ENCODE measurements at regions not wholly inside any gene's neighbourhood (a gene's known extent, or its start where the extent isn't known, plus 50 kb on each side); places are given as distances from the start of the nearest gene placed in this dataset.

GRCh38 chr16:77564791-77565390 is 130.1 kb upstream of the ADAMTS18 start:
- Histone ChIP-seq H3K4me3 (no peak overlapping the region), H3K27me3 (no peaks in the 10 kb centered on the region), H3K4me2 (peak overlapping the region in 3 of 11 experiments; percentile 54 to 58 (median 56); a peak in 6 of 22 replicates), H3K9me3 (replicated peaks in 1 of 11) (peaks cover 0 to 27% (median 0%) of the 10 kb centered on the region in 11 experiments; a peak in 3 of 22 replicates), H4K20me1 (no peaks in the 10 kb centered on the region), H3K9ac (no peak overlapping the region), H3K36me3 (no peaks in the 10 kb centered on the region), H3K27ac (no peak overlapping the region; a peak in 1 of 22 replicates), H3K4me1 (peaks cover 0 to 20% (median 0%) of the 10 kb centered on the region in 10 experiments; a peak in 6 of 20 replicates)
- no peak for TF ChIP-seq Cebpa-rat (IDR thresholded peaks at IDR 0.05)

- Histone ChIP-seq H4K20me1 (no peaks in the 10 kb centered on the region), H3K4me3 (no peak overlapping the region), H3K9ac (no peak overlapping the region), H3K4me2 (no peak overlapping the region), H3K9me3 (replicated peaks in 1 of 11) (peaks cover 0 to 27% (median 0%) of the 10 kb centered on the region in 11 experiments; a peak in 3 of 22 replicates), H3K4me1 (peaks cover 0 to 20% (median 0%) of the 10 kb centered on the region in 10 experiments; a peak in 6 of 20 replicates), H3K27me3 (no peaks in the 10 kb centered on the region), H3K36me3 (no peaks in the 10 kb centered on the region), H3K27ac (no peak overlapping the region)
- no peak for TF ChIP-seq Cebpa-rat (IDR thresholded peaks at IDR 0.05)
These were observed 134.6 kb upstream of the ADAMTS18 start for GRCh38 chr16:77569406-77569805.

GRCh38 chr16:77570574-77570973 is 135.7 kb upstream of the ADAMTS18 start:
- Histone ChIP-seq H3K4me2 (no peak overlapping the region), H4K20me1 (no peaks in the 10 kb centered on the region), H3K27ac (no peak overlapping the region), H3K27me3 (no peaks in the 10 kb centered on the region), H3K4me1 (peaks cover 0 to 10% (median 0%) of the 10 kb centered on the region in 10 experiments; a peak in 6 of 20 replicates), H3K4me3 (no peak overlapping the region), H3K9ac (no peak overlapping the region), H3K9me3 (replicated peaks in 1 of 11) (peaks cover 0 to 17% (median 0%) of the 10 kb centered on the region in 11 experiments; a peak in 2 of 22 replicates), H3K36me3 (no peaks in the 10 kb centered on the region)
- no peak for TF ChIP-seq Cebpa-rat (IDR thresholded peaks at IDR 0.05)

- H3K4me2 ChIP-seq, result no peak overlapping the region
- H3K27me3 ChIP-seq, result no peaks in the 10 kb centered on the region
- no peaks in the 10 kb centered on the region for H3K36me3 ChIP-seq
- H3K4me1 ChIP-seq, result peaks cover 0 to 9% (median 0%) of the 10 kb centered on the region in 10 experiments; a peak in 6 of 20 replicates
- H3K27ac ChIP-seq, result no peak overlapping the region
- no peaks in the 10 kb centered on the region for H4K20me1 ChIP-seq
- no peak for TF ChIP-seq Cebpa-rat (IDR thresholded peaks at IDR 0.05)
- H3K9ac ChIP-seq, result no peak overlapping the region
- H3K9me3 ChIP-seq (replicated peaks in 1 of 11), result peaks cover 0 to 12% (median 0%) of the 10 kb centered on the region in 11 experiments; a peak in 2 of 22 replicates
- H3K4me3 ChIP-seq, result no peak overlapping the region
These were observed 136.5 kb upstream of the ADAMTS18 start for GRCh38 chr16:77571115-77571862.

GRCh38 chr16:77574867-77575624 is 140.2 kb upstream of the ADAMTS18 start:
- H3K36me3 ChIP-seq, result no peaks in the 10 kb centered on the region
- no peaks in the 10 kb centered on the region for H4K20me1 ChIP-seq
- no peak overlapping the region for H3K9ac ChIP-seq
- TF ChIP-seq Cebpa-rat (IDR thresholded peaks at IDR 0.05), result no peak
- no peak overlapping the region for H3K4me2 ChIP-seq
- no peaks in the 10 kb centered on the region for H3K27me3 ChIP-seq
- H3K27ac ChIP-seq, result no peak overlapping the region
- H3K9me3 ChIP-seq (replicated peaks in 1 of 11), result peaks cover 0 to 8% (median 0%) of the 10 kb centered on the region in 11 experiments; a peak in 2 of 22 replicates
- peaks cover 0 to 6% (median 0%) of the 10 kb centered on the region in 10 experiments; a peak in 2 of 20 replicates for H3K4me1 ChIP-seq
- no peak overlapping the region for H3K4me3 ChIP-seq

GRCh38 chr16:77579351-77579891 is 142.9 kb upstream of the NUDT7 start:
- Histone ChIP-seq H3K27ac (no peak overlapping the region), H3K4me3 (no peak overlapping the region), H3K4me1 (peaks cover 0 to 6% (median 0%) of the 10 kb centered on the region in 10 experiments; a peak in 2 of 20 replicates), H3K4me2 (peak overlapping the region in 1 of 11 experiments; percentile 7; a peak in 1 of 22 replicates), H3K9me3 (replicated peaks in 1 of 11) (peaks cover 0 to 8% (median 0%) of the 10 kb centered on the region in 11 experiments; a peak in 2 of 22 replicates), H3K27me3 (no peaks in the 10 kb centered on the region; a peak in 1 of 22 replicates), H3K9ac (no peak overlapping the region), H3K36me3 (no peaks in the 10 kb centered on the region), H4K20me1 (no peaks in the 10 kb centered on the region)
- TF ChIP-seq Cebpa-rat (IDR thresholded peaks at IDR 0.05), result 0 out of 22 replicates have a peak, but pooled peaks of 1 of the 11 experiments have one; percentile 9

GRCh38 chr16:77581706-77582105 is 140.6 kb upstream of the NUDT7 start:
- H3K4me2 ChIP-seq, result no peak overlapping the region
- H3K4me3 ChIP-seq, result no peak overlapping the region
- peaks cover 0 to 7% (median 0%) of the 10 kb centered on the region in 11 experiments; a peak in 2 of 22 replicates for H3K9me3 ChIP-seq (replicated peaks in 1 of 11)
- no peak overlapping the region for H3K9ac ChIP-seq
- peaks cover 0 to 9% (median 5%) of the 10 kb centered on the region in 10 experiments; a peak in 5 of 20 replicates for H3K4me1 ChIP-seq
- no peak for TF ChIP-seq Cebpa-rat (IDR thresholded peaks at IDR 0.05)
- no peaks in the 10 kb centered on the region for H3K36me3 ChIP-seq
- peaks cover 0 to 4% (median 0%) of the 10 kb centered on the region in 11 experiments; a peak in 1 of 22 replicates for H3K27me3 ChIP-seq
- H4K20me1 ChIP-seq, result no peaks in the 10 kb centered on the region
- H3K27ac ChIP-seq, result no peak overlapping the region

- Histone ChIP-seq H3K27me3 (peaks cover 0 to 14% (median 0%) of the 10 kb centered on the region in 11 experiments; a peak in 1 of 22 replicates), H3K4me3 (no peak overlapping the region), H3K27ac (no peak overlapping the region), H3K4me2 (no peak overlapping the region), H3K9ac (no peak overlapping the region), H3K9me3 (replicated peaks in 1 of 11) (no peaks in the 10 kb centered on the region), H4K20me1 (no peaks in the 10 kb centered on the region; a peak in 1 of 22 replicates), H3K4me1 (peaks cover 0 to 9% (median 4%) of the 10 kb centered on the region in 10 experiments; a peak in 5 of 20 replicates), H3K36me3 (no peaks in the 10 kb centered on the region)
- TF ChIP-seq Cebpa-rat (IDR thresholded peaks at IDR 0.05), result peak in 1 of 11 experiments; percentile 7; a peak in 1 of 22 replicates
These were observed 138.0 kb upstream of the NUDT7 start for GRCh38 chr16:77584205-77584859.

Measured in BLaER1 treated with 17β-estradiol and CSF1 and Interleukin-3, amounts not matched to agents 10 nM and 100 nM (cell line).